ENCODE measurements at regions not wholly inside any gene's neighbourhood (a gene's known extent, or its start where the extent isn't known, plus 50 kb on each side); places are given as distances from the start of the nearest gene placed in this dataset.

- TF ChIP-seq, protein P1, sequence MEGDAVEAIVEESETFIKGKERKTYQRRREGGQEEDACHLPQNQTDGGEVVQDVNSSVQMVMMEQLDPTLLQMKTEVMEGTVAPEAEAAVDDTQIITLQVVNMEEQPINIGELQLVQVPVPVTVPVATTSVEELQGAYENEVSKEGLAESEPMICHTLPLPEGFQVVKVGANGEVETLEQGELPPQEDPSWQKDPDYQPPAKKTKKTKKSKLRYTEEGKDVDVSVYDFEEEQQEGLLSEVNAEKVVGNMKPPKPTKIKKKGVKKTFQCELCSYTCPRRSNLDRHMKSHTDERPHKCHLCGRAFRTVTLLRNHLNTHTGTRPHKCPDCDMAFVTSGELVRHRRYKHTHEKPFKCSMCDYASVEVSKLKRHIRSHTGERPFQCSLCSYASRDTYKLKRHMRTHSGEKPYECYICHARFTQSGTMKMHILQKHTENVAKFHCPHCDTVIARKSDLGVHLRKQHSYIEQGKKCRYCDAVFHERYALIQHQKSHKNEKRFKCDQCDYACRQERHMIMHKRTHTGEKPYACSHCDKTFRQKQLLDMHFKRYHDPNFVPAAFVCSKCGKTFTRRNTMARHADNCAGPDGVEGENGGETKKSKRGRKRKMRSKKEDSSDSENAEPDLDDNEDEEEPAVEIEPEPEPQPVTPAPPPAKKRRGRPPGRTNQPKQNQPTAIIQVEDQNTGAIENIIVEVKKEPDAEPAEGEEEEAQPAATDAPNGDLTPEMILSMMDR (IDR thresholded peaks at IDR 0.05) = no peak
- TF ChIP-seq POLR2A (IDR thresholded peaks at IDR 0.05) = no peak
- TF ChIP-seq POLR2AphosphoS5 (IDR thresholded peaks at IDR 0.05) = no peak
- TF ChIP-seq EP300 (IDR thresholded peaks at IDR 0.05) = no peak
These were observed 117.7 kb upstream of the NR3C1 start for GRCh38 chr5:143521141-143521540.

Measured in sigmoid colon (tissue), 4 donors.